Fibroblast of pulmonary artery (primary cell): ENCODE measurements at regions not wholly inside any gene's neighbourhood (a gene's known extent, or its start where the extent isn't known, plus 50 kb on each side); places are given as distances from the start of the nearest gene placed in this dataset.

Experiments
- DNase-seq: peaks from one replicate; pipeline ENCODE4 v3.0.0-alpha.2; 2010; ENCODE audit warnings: low read depth
- H3K4me3 ChIP-seq: replicated peaks from 2 replicates; pipeline ENCODE4 v1.5.1; 2011; ENCODE audit warnings: low read depth, mild to moderate bottlenecking, control low read depth, low read length, moderate library complexity
- TF ChIP-seq, protein P1 (sequence below): IDR thresholded peaks from 2 replicates; pipeline ENCODE4 v1.5.1; 2011; ENCODE audit warnings: mild to moderate bottlenecking, control low read depth, low read length, inconsistent platforms; ENCODE audit errors: missing control alignments

GRCh38 chr6:139757784-139758183 lies 383.3 kb upstream of the CITED2 start:
- no peak overlapping the region for H3K4me3 ChIP-seq
- peak; percentile 78 for DNase-seq
- TF ChIP-seq, protein P1, sequence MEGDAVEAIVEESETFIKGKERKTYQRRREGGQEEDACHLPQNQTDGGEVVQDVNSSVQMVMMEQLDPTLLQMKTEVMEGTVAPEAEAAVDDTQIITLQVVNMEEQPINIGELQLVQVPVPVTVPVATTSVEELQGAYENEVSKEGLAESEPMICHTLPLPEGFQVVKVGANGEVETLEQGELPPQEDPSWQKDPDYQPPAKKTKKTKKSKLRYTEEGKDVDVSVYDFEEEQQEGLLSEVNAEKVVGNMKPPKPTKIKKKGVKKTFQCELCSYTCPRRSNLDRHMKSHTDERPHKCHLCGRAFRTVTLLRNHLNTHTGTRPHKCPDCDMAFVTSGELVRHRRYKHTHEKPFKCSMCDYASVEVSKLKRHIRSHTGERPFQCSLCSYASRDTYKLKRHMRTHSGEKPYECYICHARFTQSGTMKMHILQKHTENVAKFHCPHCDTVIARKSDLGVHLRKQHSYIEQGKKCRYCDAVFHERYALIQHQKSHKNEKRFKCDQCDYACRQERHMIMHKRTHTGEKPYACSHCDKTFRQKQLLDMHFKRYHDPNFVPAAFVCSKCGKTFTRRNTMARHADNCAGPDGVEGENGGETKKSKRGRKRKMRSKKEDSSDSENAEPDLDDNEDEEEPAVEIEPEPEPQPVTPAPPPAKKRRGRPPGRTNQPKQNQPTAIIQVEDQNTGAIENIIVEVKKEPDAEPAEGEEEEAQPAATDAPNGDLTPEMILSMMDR = no peak

GRCh38 chr6:139756381-139756780 lies 381.9 kb upstream of the CITED2 start:
- DNase-seq = no peak
- TF ChIP-seq, protein P1 = no peak
- H3K4me3 ChIP-seq = no peak overlapping the region

DNA sequence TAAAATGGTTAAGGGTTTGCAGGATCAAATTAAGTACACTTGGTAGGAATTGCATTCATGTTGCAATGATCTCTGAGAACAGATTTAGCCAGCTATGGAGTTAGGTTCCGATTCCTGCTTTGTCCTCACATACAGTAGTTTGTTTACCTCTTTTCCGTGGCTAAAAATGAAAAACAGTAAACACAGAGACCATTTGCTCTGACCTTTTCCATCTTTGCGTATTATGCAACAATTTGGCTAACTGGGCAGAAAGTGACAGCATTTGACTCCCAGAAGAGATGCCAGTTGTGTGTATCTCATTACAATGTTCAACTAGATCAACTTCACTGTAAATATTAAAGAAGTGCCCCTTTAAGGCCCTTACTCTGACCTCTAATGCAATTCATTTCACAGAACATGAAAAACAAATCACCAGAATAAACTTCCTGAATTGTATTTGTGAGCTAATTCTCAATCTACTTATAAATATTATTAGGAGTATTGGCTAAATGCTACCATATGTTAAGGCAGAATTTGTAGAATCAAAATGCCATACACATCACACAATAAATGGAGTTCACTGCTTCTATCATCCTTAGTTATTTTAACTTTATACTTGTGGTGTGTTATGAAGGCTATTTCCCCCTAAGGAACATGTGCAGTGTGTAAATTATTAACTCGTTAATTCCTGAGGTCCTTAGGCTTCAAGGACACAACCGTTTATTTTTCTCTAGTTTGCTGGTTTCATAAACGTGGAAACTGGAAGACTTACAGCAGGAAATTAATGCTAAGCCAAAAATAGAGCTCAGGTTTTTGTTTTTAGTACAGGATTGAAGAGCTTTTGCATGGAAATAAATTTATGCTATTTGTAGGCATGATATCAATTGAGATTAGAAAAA lies 380.7 kb upstream of the CITED2 start:
- TF ChIP-seq, protein P1 = no peak
- no peak for DNase-seq
- no peak overlapping the region for H3K4me3 ChIP-seq

- H3K4me3 ChIP-seq = no peak overlapping the region
- DNase-seq = peak; percentile 80
- TF ChIP-seq, protein P1 = no peak
Observed at GRCh38 chr6:139753198-139753861, 378.9 kb upstream of the CITED2 start.

DNA sequence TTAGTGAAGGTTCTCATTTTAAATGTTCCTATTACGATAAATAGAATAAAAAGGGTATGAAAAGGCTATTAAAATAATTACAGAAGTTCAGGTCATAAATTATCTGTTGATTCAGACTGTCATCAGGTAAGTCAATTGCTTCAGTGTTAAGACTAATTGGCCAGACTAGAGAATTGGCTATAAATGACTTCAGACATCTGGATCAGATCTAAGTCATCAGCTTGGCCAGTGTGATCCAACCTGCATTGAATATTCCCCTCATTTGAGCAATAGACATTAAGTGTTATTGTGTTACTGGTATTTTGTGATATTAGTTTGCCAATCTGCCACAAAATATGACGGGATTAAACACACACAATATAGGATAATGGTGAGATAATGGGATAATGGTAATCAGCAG lies 377.6 kb upstream of the CITED2 start:
- DNase-seq = no peak
- TF ChIP-seq, protein P1 = no peak
- H3K4me3 ChIP-seq = no peak overlapping the region

DNA sequence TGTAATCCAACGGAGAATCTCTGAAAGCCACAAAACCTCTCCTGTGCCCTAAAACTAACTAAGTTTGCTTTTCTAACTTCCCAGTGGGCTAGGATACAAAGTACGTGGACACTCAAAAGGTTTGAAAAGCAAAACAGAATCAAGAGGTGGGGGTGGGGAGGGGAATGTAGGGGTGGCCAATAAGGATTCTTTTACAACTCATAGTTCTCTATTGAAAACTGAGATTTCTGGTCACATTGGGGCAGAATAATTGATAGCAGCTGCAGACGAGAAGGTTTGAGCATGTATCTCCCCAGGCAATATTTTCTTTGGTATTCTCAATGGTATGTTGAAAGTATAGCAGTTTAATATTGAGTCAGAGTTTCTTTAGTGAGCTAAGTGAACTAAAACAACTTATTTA lies 376.7 kb upstream of the CITED2 start:
- TF ChIP-seq, protein P1 = no peak
- H3K4me3 ChIP-seq = no peak overlapping the region
- no peak for DNase-seq
